ENCODE measurements at regions not wholly inside any gene's neighbourhood (a gene's known extent, or its start where the extent isn't known, plus 50 kb on each side); places are given as distances from the start of the nearest gene placed in this dataset.

DNA sequence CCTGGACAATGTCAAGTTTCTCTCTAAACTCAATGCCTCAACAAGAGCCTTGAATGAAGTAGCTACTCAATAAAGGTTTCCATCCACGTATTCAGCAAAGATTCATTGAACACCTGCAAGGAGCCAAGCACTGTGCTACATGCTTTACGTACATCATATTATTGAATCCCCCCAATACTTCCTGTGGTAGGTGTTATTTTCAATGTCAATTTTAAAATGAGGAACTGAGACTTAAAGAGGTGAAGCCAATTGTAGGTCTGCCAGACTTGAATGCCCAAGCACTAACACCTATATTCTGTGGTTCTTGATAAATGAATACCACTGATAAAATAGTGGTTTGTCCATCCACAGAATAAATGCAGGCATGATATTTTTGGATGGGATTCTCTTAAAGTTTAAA lies 162.3 kb downstream of the DRD1 start:
- no peaks in the 10 kb centered on the region for H3K9me1 ChIP-seq (ENCODE audit: insufficient read depth, low read length)
- H3K36me3 ChIP-seq (ENCODE audit: control insufficient read depth, insufficient read depth, low read length), result no peaks in the 10 kb centered on the region
- no TSS peak for BruUV-seq (replicated peaks)
- H3K56ac ChIP-seq (ENCODE audit: extremely low read depth, insufficient read depth, low read length), result no peak overlapping the region
- no peak overlapping the region for H3K27ac ChIP-seq (ENCODE audit: insufficient read depth, low read length)
- no peak overlapping the region for H2AK9ac ChIP-seq (replicated peaks; ENCODE audit: low read depth, low read length, poor library complexity)
- no peak overlapping the region for H3K18ac ChIP-seq (ENCODE audit: low read depth, low read length)
- H4K8ac ChIP-seq (ENCODE audit: low read depth in 2 of 2, low read length in 2 of 2), result no peak overlapping the region
- H3K23ac ChIP-seq (ENCODE audit: low read depth, low read length), result no peak overlapping the region
- TF ChIP-seq CHD1 (IDR thresholded peaks at IDR 0.05; ENCODE audit: low read depth, low read length) (no peak), POLR2A (IDR thresholded peaks at IDR 0.05; ENCODE audit: low read depth, low read length) (no peak), RCOR1 (IDR thresholded peaks at IDR 0.05; ENCODE audit: insufficient replicate concordance, low read length) (no peak), BHLHE40 (IDR thresholded peaks at IDR 0.05; ENCODE audit: low read depth, low read length) (no peak), MAZ (IDR thresholded peaks at IDR 0.05; ENCODE audit: borderline replicate concordance, low read depth, low read length) (no peak), RFX5 (IDR thresholded peaks at IDR 0.05; ENCODE audit: low read depth, low read length) (no peak), SMC3 (IDR thresholded peaks at IDR 0.05; ENCODE audit: low read depth, low read length) (no peak), RAD21 (IDR thresholded peaks at IDR 0.05; ENCODE audit: low read length) (no peak)
- TF ChIP-seq, protein P1, sequence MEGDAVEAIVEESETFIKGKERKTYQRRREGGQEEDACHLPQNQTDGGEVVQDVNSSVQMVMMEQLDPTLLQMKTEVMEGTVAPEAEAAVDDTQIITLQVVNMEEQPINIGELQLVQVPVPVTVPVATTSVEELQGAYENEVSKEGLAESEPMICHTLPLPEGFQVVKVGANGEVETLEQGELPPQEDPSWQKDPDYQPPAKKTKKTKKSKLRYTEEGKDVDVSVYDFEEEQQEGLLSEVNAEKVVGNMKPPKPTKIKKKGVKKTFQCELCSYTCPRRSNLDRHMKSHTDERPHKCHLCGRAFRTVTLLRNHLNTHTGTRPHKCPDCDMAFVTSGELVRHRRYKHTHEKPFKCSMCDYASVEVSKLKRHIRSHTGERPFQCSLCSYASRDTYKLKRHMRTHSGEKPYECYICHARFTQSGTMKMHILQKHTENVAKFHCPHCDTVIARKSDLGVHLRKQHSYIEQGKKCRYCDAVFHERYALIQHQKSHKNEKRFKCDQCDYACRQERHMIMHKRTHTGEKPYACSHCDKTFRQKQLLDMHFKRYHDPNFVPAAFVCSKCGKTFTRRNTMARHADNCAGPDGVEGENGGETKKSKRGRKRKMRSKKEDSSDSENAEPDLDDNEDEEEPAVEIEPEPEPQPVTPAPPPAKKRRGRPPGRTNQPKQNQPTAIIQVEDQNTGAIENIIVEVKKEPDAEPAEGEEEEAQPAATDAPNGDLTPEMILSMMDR (conservative IDR thresholded peaks at IDR 0.05; ENCODE audit: low read depth, low read length), result no peak
- TF ChIP-seq, protein P2, sequence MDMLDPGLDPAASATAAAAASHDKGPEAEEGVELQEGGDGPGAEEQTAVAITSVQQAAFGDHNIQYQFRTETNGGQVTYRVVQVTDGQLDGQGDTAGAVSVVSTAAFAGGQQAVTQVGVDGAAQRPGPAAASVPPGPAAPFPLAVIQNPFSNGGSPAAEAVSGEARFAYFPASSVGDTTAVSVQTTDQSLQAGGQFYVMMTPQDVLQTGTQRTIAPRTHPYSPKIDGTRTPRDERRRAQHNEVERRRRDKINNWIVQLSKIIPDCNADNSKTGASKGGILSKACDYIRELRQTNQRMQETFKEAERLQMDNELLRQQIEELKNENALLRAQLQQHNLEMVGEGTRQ (IDR thresholded peaks at IDR 0.05; ENCODE audit: low read depth, low read length), result no peak
- ChIA-PET POLR2A (ENCODE audit: unreplicated experiment) (interaction anchor here (0.6 kb wide), 1 partner anchor 16 kb away, joined by 3 read pairs; no protein-coding TSS in a partner anchor), CTCF (no interaction called here)
- H2BK120ac ChIP-seq (ENCODE audit: low read depth, low read length), result no peak overlapping the region
- intact Hi-C loops (cut with micrococcal nuclease), result no loop called here
- no peaks in the 10 kb centered on the region for H4K20me1 ChIP-seq (ENCODE audit: insufficient read depth, low read length)
- no peaks in the 10 kb centered on the region for H3K79me1 ChIP-seq (ENCODE audit: low read depth in 1 of 2, low read length in 2 of 2)
- no peak overlapping the region for H3K4me2 ChIP-seq (ENCODE audit: low read depth, low read length)
- no peak overlapping the region for H2AK5ac ChIP-seq (ENCODE audit: low read depth, low read length)
- no peak overlapping the region for H2BK5ac ChIP-seq (ENCODE audit: low read depth, low read length, poor library complexity, severe bottlenecking)
- no peak overlapping the region for H2BK15ac ChIP-seq (ENCODE audit: low read depth, low read length)
- no peak overlapping the region for H3K9ac ChIP-seq (ENCODE audit: low read depth, low read length)
- H3K4ac ChIP-seq (ENCODE audit: low read depth, low read length), result no peak overlapping the region
- in situ Hi-C loops (cut with MboI; ENCODE audit: low sequenced_read_pairs), result no loop called here
- no peak overlapping the region for H2BK20ac ChIP-seq (ENCODE audit: low read depth, low read length)
- H3K4me1 ChIP-seq (ENCODE audit: control insufficient read depth, insufficient read depth, low read length), result no peaks in the 10 kb centered on the region
- H3K14ac ChIP-seq (replicated peaks; ENCODE audit: low read depth, low read length), result no peak overlapping the region
- H3K4me3 ChIP-seq (ENCODE audit: insufficient read depth, low read depth, low read length), result no peak overlapping the region
- no peak overlapping the region for H2AFZ ChIP-seq (replicated peaks; ENCODE audit: low read length, poor library complexity)
- H4K91ac ChIP-seq (ENCODE audit: insufficient read depth, low read depth, low read length), result no peak overlapping the region
- no peaks in the 10 kb centered on the region; the same call in 1 of the 2 replicates for H3K27me3 ChIP-seq (ENCODE audit: control insufficient read depth, insufficient read depth, low read length)
- WGBS, 2 experiments (ENCODE audit: extremely low coverage in 2 of 2, insufficient read length in 1 of 2), result no CpG with 5 or more reads among the region's 2 CpGs
- DNase-seq (no peak), ATAC-seq (ENCODE audit: low read depth) (no peak)
- H4K5ac ChIP-seq (ENCODE audit: low read depth, low read length), result no peak overlapping the region
- dilution Hi-C loops (cut with HindIII; ENCODE audit: low sequenced_read_pairs, unreplicated experiment), result no loop called here
- H3K9me3 ChIP-seq (ENCODE audit: control insufficient read depth, insufficient read depth, low read length), result no peaks in the 10 kb centered on the region
